AG04450 (cell line): ENCODE measurements at regions not wholly inside any gene's neighbourhood (a gene's known extent, or its start where the extent isn't known, plus 50 kb on each side); places are given as distances from the start of the nearest gene placed in this dataset.

Source experiments
- CTCF ChIA-PET: fragments of 300-600, 350-600 bp; formaldehyde crosslinking; extraction: SDS; loops from one replicate; lab custom pipeline; 2022; ENCODE audit warnings: antibody characterized with exemption, inconsistent platforms; lab: Charles Lee
- POLR2A ChIA-PET: fragments of 350-600 bp; formaldehyde crosslinking; extraction: SDS; loops from one replicate; lab custom pipeline; 2021; ENCODE audit warnings: antibody characterized with exemption, inconsistent platforms; lab: Yijun Ruan, JAX
- DNase-seq: peaks from one replicate; pipeline ENCODE4 v3.0.0-alpha.2; 2011; ENCODE audit warnings: low read depth, low spot score
- H3K27ac ChIP-seq: one replicate; pipeline ENCODE4 v1.5.1; 2012; ENCODE audit warnings: low read depth, low read length, control low read depth
- H3K27me3 ChIP-seq: one replicate; pipeline ENCODE4 v1.6.0; 2012; ENCODE audit warnings: low read length; ENCODE audit not compliant: control insufficient read depth, insufficient read depth
- H3K4me3 ChIP-seq: 2 replicates; pipeline ENCODE4 v1.5.1; 2011; ENCODE audit warnings: mild to moderate bottlenecking, low read depth, low read length, control low read depth
- H3K9me3 ChIP-seq: 2 replicates; pipeline ENCODE4 v1.5.1; 2012; ENCODE audit warnings: low read length; ENCODE audit not compliant: control insufficient read depth, insufficient read depth
- TF ChIP-seq, protein P1 (sequence below): IDR thresholded peaks from 2 replicates; pipeline ENCODE4 v1.5.1; 2011; ENCODE audit warnings: low read depth, low read length, control low read depth, inconsistent platforms

DNA sequence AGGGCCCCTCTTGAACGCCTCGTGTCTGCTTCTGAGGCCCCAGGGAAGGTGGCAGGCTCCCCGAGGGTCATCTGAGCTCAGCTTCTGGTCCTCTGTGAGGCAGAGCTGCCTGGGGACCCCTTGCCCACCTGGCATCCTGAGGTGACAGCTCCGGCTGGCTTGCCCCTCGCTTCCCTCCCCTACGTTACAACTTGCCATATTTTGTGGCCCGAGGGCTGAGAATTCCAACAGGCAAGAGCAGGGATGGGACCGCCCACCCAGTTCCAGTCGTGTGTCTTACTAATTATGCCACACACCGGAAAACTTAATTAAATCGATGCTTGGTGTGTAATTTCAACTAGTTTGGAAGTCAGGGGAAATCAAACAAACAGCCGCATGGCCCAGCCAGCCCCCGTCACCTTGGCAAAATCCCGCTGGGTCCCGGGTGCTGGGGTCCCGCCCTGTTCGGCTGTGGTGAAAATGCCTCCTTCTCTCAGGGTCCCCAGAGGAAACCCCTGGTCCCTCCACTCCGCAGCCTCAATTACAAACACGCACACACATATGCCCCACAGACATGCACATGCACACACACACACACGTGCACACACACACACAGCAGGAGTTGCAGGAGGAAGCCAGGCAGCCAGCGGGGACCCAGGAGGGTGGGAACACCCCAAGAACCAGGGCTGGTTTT is 221.0 kb upstream of the IER5L start:
- TF ChIP-seq, protein P1, sequence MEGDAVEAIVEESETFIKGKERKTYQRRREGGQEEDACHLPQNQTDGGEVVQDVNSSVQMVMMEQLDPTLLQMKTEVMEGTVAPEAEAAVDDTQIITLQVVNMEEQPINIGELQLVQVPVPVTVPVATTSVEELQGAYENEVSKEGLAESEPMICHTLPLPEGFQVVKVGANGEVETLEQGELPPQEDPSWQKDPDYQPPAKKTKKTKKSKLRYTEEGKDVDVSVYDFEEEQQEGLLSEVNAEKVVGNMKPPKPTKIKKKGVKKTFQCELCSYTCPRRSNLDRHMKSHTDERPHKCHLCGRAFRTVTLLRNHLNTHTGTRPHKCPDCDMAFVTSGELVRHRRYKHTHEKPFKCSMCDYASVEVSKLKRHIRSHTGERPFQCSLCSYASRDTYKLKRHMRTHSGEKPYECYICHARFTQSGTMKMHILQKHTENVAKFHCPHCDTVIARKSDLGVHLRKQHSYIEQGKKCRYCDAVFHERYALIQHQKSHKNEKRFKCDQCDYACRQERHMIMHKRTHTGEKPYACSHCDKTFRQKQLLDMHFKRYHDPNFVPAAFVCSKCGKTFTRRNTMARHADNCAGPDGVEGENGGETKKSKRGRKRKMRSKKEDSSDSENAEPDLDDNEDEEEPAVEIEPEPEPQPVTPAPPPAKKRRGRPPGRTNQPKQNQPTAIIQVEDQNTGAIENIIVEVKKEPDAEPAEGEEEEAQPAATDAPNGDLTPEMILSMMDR = no peak
- ChIA-PET POLR2A (no interaction called here), CTCF (no interaction called here)
- Histone ChIP-seq H3K27me3 (peaks cover 9% of the 10 kb centered on the region), H3K27ac (no peak overlapping the region), H3K4me3 (no peak overlapping the region), H3K9me3 (no peaks in the 10 kb centered on the region)
- DNase-seq = no peak

DNA sequence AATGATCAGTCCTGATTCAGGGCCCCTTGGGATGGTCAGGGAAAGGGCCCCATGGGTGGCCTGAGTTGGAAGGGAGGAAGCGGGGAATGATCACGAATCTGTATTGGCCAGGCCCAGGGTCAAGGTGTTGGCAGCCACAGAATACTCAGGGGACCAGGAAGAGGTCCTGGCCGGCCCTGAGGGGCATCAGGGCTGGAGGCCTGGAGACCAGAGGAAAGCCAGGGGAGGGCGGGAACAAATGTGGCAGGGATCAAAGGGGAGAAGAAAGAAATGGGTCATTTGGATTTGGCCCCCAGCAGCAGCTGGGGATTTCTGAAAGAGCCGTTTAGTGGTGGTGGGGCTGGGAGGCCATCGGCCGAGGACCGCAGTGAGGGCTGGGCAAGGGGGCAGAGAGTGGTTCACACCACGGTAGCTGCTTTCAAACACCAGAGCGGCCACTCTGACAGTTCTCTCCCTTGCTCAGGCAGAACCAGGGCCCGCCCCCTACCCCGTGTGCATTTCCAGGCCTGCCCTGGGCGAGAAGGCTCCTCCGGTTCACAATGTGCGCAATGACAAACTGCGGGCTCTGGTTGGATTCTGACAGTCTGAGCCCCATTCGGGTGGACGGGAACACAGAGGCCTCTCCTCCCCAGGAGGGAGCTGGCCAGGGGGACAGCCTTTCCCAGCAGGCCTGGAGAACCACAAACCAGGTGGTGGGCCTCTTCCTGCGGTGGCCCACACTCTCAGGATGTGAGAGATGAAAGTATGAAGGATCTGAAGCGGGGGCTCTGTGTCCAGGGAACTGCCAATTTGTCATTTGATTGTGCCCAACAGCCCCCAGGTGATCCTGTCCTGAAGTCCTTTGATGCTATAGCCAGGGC is 220.3 kb upstream of the IER5L start:
- POLR2A ChIA-PET = no interaction called here
- H3K9me3 ChIP-seq = no peaks in the 10 kb centered on the region
- H3K4me3 ChIP-seq = no peak overlapping the region
- CTCF ChIA-PET = no interaction called here
- TF ChIP-seq, protein P1 = no peak
- no peak overlapping the region for H3K27ac ChIP-seq
- peaks cover 9% of the 10 kb centered on the region for H3K27me3 ChIP-seq
- no peak for DNase-seq

DNA sequence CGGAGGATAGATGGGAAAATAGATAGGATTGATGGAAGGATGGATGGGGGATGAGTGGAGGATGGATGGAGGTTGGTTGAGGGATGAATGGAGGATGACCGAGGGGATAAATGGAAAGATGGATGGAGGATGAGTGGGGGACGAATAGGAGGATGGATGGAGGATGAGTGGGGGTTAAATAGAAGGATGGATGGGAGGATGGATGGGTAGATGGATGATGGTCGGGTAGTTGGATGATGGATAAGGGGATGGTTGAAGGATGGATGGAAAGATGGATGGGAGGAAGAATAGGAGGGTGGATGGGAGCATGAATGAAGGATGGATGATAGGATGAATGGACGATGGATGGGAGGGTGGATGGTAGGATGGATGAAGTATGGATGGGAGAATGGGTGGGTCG is 219.3 kb upstream of the IER5L start:
- CTCF ChIA-PET = no interaction called here

DNA sequence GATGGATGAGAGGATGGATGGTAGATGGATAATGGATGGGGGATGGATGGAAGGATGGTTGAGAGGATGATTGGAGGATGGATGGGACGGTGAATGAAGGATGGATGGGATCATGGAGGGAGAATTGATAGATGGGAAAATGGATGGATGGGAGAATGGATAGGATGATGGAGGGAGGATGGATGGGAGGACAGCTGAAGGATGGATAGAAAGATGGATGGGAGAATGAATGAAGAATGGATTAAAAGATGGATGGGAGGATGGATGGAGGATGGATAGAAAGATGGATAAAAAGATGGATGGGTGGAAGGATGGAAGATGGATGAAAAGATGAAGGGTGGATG is 218.3 kb upstream of the IER5L start:
- no peak overlapping the region for H3K4me3 ChIP-seq
- ChIA-PET CTCF (interaction anchor here (0.6 kb wide), 1 partner anchor 16 kb away, joined by 3 read pairs; no protein-coding TSS in a partner anchor), POLR2A (interaction anchor here (0.5 kb wide), 1 partner anchor 230 kb away, joined by 3 read pairs; no protein-coding TSS in a partner anchor)
- TF ChIP-seq, protein P1 = no peak
- H3K27ac ChIP-seq = no peak overlapping the region
- DNase-seq = no peak
- H3K27me3 ChIP-seq = peaks cover 9% of the 10 kb centered on the region
- no peaks in the 10 kb centered on the region for H3K9me3 ChIP-seq

More for the DNA sequence above, 219.3 kb upstream of the IER5L start:
- Histone ChIP-seq H3K4me3 (no peak overlapping the region), H3K27me3 (peaks cover 9% of the 10 kb centered on the region), H3K27ac (no peak overlapping the region), H3K9me3 (no peaks in the 10 kb centered on the region)
- POLR2A ChIA-PET = no interaction called here
- DNase-seq = no peak
- TF ChIP-seq, protein P1 = no peak
